H1 (cell line): ENCODE measurements at regions not wholly inside any gene's neighbourhood (a gene's known extent, or its start where the extent isn't known, plus 50 kb on each side); places are given as distances from the start of the nearest gene placed in this dataset.

Source experiments
- CEBPB ChIP-seq: IDR thresholded peaks from 2 replicates; pipeline ENCODE4 v1.6.1; 2012; ENCODE audit warnings: low read depth, low read length
- CHD1 ChIP-seq: IDR thresholded peaks from 2 replicates; pipeline ENCODE4 v1.6.1; 2012; ENCODE audit warnings: low read depth, low read length, improper control_type of control experiment
- CHD2 ChIP-seq: IDR thresholded peaks from 2 replicates; pipeline ENCODE4 v1.6.1; 2012; ENCODE audit warnings: low read length, improper control_type of control experiment
- KDM4A ChIP-seq: IDR thresholded peaks from one replicate; pipeline ENCODE4 v1.7.1; 2012; ENCODE audit warnings: low read depth, mild to moderate bottlenecking, moderate library complexity, low read length, inconsistent platforms; ENCODE audit not compliant: severe bottlenecking
- RAD21 ChIP-seq, 2 experiments: IDR thresholded peaks in 1 of 2; conservative IDR thresholded peaks in 1 of 2; 2 replicates each; pipeline ENCODE4 v1.6.1; 2011; ENCODE audit warnings: low read depth in 2 of 2, low read length in 2 of 2, improper control_type of control experiment in 1 of 2, inconsistent platforms in 1 of 2, mild to moderate bottlenecking in 1 of 2, moderate library complexity in 1 of 2
- SIN3A ChIP-seq, 2 experiments: IDR thresholded peaks in 1 of 2; conservative IDR thresholded peaks in 1 of 2; 2 replicates each; pipeline ENCODE4 v1.6.1; 2011 to 2012; ENCODE audit warnings: low read length in 2 of 2, improper control_type of control experiment in 1 of 2, low read depth in 1 of 2, mild to moderate bottlenecking in 1 of 2
- SIRT6 ChIP-seq: IDR thresholded peaks from one replicate; pipeline ENCODE4 v1.7.1; 2012; ENCODE audit warnings: low read length, inconsistent platforms
- SP4 ChIP-seq: IDR thresholded peaks from 2 replicates; pipeline ENCODE4 v1.6.1; 2012; ENCODE audit warnings: low read length, inconsistent platforms
- SRF ChIP-seq: IDR thresholded peaks from 2 replicates; pipeline ENCODE4 v1.6.1; 2011; ENCODE audit warnings: mild to moderate bottlenecking, low read depth, low read length, moderate library complexity
- TAF7 ChIP-seq: optimal IDR thresholded peaks from 2 replicates; pipeline ENCODE3; 2011; ENCODE audit warnings: low read depth, mild to moderate bottlenecking, inconsistent platforms, low read length, moderate library complexity, borderline replicate concordance
- TF ChIP-seq, protein P1 (sequence below): IDR thresholded peaks from 2 replicates; pipeline ENCODE4 v1.6.1; 2011; ENCODE audit warnings: low read length, improper control_type of control experiment

DNA sequence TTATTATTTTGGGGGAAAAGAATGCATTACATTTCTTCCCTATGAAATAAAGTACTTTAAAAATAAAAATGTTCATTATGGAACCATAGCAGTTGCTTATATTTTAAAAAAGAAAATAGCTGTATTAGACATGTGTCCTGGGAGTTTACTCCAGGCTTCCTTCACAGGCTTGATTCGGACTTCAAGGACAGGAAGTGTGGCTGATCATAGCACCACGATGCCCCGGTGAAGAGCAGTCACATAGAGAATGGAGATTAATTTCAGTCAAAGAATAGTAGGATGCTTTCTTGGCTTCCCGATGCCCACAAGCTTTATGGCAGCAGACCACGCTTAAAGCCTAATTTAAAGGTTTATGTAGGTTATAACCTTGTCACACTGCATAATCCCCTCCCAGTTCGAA, 125.1 kb downstream of the NPIPB5 start (continued):
- TF ChIP-seq CHD2 (no peak), SRF (no peak), SIRT6 (no peak), TAF7 (no peak), CHD1 (no peak), KDM4A (no peak), SP4 (no peak), RAD21 (IDR thresholded peaks at IDR 0.05 in 1 of 2, conservative IDR thresholded peaks at IDR 0.05 in 1 of 2; ENCODE audit: low read depth in 2 of 2, low read length in 2 of 2) (no peak), SIN3A (conservative IDR thresholded peaks at IDR 0.05 in 1 of 2, IDR thresholded peaks at IDR 0.05 in 1 of 2; ENCODE audit: low read depth in 1 of 2, low read length in 2 of 2) (no peak), CEBPB (no peak)
- TF ChIP-seq, protein P1, sequence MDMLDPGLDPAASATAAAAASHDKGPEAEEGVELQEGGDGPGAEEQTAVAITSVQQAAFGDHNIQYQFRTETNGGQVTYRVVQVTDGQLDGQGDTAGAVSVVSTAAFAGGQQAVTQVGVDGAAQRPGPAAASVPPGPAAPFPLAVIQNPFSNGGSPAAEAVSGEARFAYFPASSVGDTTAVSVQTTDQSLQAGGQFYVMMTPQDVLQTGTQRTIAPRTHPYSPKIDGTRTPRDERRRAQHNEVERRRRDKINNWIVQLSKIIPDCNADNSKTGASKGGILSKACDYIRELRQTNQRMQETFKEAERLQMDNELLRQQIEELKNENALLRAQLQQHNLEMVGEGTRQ, result no peak
